ENCODE measurements at regions not wholly inside any gene's neighbourhood (a gene's known extent, or its start where the extent isn't known, plus 50 kb on each side); places are given as distances from the start of the nearest gene placed in this dataset.
"Not testable (repeated sequence)": the region's sequence is repeated elsewhere in the genome, so short reads cannot be mapped to it uniquely, and the experiment has no call there.

DNA sequence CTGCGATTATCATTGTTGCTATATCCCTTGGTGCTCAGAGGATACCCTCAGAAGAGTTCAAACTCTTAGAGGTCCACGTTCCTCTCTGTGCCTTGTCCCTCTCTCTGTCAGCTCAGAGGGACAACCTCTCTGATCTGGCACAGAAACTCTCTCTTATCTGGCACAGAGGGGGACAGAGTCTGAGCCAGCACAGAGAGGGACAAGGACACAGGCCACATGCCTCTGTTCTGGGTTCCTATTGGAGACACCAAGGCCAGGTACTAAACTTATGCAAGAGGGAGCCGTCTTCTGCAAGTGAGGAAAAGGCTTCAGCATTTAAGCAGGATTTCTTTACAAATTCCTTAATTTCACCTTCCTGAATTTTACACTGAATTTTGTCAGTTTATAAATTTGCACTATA lies 565.2 kb downstream of the TOX3 start:
- no peak for DNase-seq (ENCODE audit: low read depth in 2 of 2)

- not testable (repeated sequence) for DNase-seq (ENCODE audit: low read depth in 2 of 2)
These were observed 569.4 kb downstream of the TOX3 start for GRCh38 chr16:51977506-51977905.

GRCh38 chr16:51971184-51971583 lies 575.8 kb downstream of the TOX3 start:
- no peak for DNase-seq (ENCODE audit: low read depth in 2 of 2)

DNA sequence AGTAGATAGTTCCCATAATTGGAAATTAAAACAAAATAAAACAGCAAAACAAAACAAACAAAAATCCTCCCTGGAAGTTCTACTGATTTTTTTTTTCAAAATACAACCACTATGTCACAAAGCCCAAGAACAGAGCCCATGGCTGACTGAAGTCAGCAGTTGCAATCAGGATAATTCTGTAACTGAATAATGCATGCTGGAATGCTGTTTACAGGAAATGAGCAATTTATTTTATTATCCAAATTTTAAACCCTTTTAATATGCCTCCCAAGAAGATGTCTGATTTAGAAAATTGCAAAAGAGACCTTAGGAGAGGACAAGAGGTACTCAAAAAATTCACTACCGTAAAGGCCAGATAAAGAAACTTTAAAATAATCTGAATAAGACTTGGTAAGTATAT lies 578.2 kb downstream of the TOX3 start:
- DNase-seq (ENCODE audit: low read depth in 2 of 2) = no peak

DNA sequence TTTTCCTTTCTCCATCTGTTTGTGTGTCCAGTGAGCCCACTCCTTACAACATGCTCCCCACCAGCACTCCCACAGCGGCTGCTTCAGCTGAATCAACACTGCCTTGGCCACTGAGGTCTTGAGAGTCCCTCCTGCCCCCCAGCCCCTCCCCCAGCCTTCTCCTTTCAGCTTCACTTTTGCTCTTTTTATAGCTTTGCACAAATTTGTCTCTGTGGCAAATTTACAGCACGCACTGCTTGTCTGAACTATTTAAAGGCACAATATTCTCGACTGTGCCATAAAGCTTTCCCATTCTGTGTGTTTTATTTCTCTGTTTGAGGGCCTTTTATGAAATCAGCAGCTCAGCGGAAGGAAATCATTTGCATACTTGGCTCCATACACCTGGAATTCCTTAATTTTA lies 579.3 kb downstream of the TOX3 start:
- no peak for DNase-seq (ENCODE audit: low read depth in 2 of 2)

DNA sequence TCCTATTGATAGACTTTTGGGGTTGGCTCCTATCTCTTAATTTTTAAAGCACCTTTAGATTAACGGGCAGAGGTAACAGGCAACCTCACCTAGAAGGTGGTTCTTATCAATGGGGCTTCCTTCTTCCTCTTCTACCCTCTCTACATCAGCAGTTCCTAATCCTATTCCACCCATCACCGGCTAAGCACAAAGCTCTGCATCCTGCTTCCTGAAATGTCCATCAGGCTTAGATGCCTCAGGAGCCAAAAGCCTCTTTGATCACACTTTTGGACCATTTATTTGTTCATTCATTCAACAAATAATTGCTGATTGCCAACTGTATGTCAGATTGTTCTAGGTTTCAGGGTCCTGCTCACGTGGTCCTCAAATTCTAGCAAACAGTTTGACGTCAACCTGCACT lies 586.0 kb downstream of the TOX3 start:
- DNase-seq (ENCODE audit: low read depth in 2 of 2) = no peak

DNA sequence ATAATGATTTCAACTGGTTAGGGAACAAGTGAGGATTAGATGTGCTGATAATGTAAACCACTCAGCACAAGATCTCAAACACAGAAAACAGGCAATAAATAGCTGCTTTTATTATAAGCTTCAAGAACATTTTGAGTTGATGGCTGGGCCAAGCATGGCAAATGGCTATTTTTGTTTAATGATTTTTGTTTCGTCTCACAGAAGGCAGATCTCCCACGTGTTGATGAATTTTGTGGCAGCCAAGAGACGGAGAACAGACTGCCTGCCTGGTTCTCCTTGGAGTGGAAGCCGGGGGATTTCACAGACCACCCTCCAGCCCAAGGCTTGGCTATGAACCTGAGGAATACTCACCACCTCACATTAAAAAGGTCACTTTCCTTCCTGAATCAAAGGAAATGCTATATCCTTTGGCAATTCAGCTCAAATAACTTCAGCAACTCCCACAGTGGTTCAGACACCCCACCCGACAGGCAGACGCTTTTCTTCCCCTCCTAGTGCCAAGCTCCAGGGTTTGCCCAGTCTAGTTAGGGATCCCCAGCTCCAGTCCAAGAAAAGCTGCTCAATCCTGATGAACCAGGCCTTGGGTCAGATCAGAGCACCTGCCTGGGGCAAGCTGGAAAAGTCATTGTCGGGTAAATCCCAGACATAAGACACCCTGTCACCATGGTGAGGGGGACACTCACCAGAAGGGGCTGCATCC lies 593.5 kb downstream of the TOX3 start:
- DNase-seq (ENCODE audit: low read depth in 2 of 2) = no peak

DNA sequence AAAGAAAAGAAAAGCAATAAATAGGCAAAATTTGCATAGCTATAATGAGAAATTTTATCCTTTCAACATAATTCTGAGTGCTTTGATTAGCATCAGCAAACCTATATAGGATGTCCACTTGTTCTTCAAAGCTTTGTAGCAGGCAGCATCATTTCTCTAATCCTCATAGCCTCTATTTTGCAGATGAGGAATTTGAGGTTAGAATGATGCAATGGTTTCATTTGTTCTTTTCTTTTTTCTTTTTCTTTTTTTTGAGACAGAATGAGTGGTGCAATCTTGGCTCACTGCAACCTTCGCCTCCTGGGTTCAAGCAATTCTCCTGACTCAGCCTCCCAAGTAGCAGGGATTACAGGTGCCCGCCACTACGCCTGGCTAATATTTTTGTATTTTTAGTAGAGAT lies 594.4 kb downstream of the TOX3 start:
- no peak for DNase-seq (ENCODE audit: low read depth in 2 of 2)

- DNase-seq (ENCODE audit: low read depth in 2 of 2) = no peak
These were observed 595.2 kb downstream of the TOX3 start for GRCh38 chr16:51951668-51952298.

DNA sequence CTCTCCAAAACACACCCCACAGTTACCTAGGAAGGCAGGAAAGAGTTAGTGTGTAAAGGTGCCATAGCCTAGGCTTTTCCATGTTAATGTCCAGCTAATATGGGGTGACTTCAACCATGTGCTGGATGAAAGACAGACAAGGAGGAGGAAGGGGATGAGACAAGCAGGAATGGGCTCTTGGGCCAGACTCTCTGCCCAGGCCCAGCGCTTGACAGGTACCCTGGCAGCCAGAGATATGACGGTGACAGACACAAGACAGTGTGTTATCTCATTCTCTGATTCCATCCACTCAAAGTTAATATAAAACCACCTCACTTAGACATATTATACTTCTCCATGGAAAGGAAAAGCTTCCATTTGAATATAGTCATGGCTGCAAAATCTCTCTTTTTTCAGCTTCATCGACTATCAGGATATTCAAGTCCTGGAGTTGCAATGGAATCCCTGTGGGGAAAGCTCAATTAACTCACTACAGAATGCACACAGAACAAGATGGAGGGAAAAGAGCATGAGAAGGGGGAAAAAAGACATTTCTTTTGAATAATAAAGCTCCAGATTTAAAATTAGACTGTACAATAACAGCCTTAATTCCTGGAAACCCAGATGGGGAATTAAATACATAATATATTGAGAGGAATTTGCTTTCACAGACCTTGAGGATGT lies 596.7 kb downstream of the TOX3 start:
- no peak for DNase-seq (ENCODE audit: low read depth in 2 of 2)

- DNase-seq (ENCODE audit: low read depth in 2 of 2) = no peak
These were observed 597.7 kb downstream of the TOX3 start for GRCh38 chr16:51949282-51949681.

DNA sequence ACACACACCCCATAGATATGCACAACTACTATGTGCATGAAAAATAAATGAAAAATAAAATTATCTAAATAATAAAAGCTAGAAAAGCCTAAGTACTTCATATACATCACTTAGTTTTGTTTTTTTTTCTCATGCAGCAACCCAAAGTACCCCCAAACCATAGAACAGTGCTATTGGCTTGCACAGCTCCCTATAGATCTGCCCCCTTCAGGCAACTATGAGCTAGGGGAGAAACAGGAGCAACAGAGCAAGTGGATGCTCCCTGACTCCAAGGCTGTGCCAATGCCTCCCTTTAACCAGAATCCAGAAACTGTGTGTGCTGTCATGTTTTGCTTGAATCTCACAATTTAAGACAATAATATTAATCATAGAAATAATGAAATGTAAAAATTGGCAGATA lies 605.5 kb downstream of the TOX3 start:
- DNase-seq (ENCODE audit: low read depth in 2 of 2) = no peak

- DNase-seq (ENCODE audit: low read depth in 2 of 2) = no peak
These were observed 606.8 kb downstream of the TOX3 start for GRCh38 chr16:51940183-51940582.

- DNase-seq (ENCODE audit: low read depth in 2 of 2) = no peak
These were observed 607.5 kb downstream of the TOX3 start for GRCh38 chr16:51939378-51939871.

DNA sequence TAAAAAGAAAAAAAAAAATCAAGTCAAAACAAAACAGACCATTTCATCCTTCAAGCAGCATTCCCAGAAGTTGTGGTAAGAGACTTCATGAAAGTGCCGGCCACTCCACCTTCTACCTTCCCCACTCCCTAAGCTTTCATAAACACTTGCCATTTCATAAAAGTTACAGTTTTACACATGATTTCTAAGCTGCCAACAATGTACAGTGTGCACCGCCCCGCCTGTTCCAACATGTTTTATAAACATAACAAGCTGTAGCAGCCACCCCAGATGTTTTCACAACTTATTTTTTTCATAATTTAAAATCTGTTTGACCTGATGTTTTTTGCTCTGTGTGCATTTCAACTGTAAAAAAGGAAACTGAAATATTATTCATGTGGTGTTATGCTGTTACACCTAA lies 608.1 kb downstream of the TOX3 start:
- DNase-seq (ENCODE audit: low read depth in 2 of 2) = no peak

DNA sequence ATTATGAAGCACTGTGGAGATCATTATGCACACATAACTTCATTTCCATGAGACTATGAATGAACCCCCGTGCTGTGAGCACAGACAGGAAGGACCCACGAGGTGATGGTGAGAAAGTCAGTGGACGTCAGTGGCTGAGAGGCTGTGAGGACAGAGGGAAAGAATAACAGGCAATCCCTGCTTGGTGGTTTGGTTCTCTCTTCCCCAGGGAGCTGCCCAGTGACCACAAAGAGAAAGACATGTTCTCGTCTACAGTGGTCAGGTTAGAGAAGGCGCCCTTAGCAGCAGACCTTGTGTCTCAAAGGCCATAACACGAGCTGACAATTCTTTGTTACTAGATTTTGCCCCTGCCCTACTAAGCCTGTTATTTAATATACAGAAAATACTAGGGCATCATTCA lies 609.2 kb downstream of the TOX3 start:
- DNase-seq (ENCODE audit: low read depth in 2 of 2) = no peak

GRCh38 chr16:51936846-51937245 lies 610.1 kb downstream of the TOX3 start:
- no peak for DNase-seq (ENCODE audit: low read depth in 2 of 2)

- DNase-seq (ENCODE audit: low read depth in 2 of 2) = no peak
These were observed 614.6 kb downstream of the TOX3 start for GRCh38 chr16:51932317-51932716.

GRCh38 chr16:51931653-51932052 lies 615.3 kb downstream of the TOX3 start:
- DNase-seq (ENCODE audit: low read depth in 2 of 2) = no peak

- DNase-seq (ENCODE audit: low read depth in 2 of 2) = no peak
These were observed 622.2 kb downstream of the TOX3 start for GRCh38 chr16:51924744-51925143.

DNA sequence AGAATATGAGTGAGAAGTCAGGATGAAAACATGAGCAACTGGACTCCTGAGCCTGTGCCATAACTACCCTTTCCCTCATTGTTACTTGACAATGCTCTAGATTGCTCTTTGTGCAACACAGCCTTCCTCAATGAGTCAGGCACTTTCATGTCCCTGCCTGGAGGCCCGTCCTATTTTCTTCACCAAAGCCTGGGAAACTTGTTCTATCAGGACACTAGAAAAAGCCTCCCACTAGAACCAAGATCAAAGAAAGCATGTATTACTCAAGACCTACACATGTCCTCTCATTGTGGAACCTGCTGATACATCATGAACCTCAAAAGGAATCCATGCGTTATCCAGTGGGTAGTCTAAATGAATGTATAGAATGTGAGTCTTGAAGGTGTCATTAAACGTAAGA lies 624.5 kb downstream of the TOX3 start:
- DNase-seq (ENCODE audit: low read depth in 2 of 2) = no peak

DNA sequence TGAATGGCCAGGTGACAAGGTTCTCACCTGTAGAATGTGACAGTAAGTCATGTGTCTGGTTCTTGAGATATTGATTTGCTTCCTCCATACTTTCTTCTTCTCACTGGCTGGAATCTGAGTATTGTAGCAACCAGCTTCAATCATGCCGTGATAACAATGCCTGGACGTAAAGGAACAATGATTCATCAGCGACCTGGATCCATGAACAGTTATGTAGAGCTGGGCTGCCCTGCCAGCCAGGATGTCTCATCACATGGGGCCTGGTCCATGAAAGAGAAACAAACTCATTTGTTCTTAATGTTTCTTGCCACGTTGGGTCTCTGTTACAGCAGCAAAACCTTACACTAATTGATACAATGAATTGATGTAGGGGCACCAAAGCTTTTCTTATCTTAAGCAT lies 627.2 kb downstream of the TOX3 start:
- no peak for DNase-seq (ENCODE audit: low read depth in 2 of 2)

DNA sequence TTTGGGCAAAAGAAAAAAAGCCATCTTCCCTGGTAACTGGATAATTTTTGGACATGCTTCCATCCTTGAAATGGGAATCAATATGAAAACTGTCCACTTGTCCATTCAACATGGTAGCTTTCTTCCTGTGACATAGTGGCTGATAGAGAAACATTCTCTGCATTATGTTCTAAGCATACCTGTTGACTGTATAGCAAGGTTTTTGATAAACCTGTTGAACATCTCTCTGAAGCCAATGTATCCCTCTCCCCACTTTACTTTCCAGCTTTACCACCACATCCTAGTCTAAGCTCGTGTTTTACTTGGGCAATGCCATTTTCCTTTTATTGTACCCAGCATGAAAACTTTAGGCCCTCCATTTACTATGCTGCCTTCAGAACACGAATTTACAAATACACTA lies 630.1 kb downstream of the TOX3 start:
- no peak for DNase-seq (ENCODE audit: low read depth in 2 of 2)
